ENCODE measurements at regions not wholly inside any gene's neighbourhood (a gene's known extent, or its start where the extent isn't known, plus 50 kb on each side); places are given as distances from the start of the nearest gene placed in this dataset.

DNA sequence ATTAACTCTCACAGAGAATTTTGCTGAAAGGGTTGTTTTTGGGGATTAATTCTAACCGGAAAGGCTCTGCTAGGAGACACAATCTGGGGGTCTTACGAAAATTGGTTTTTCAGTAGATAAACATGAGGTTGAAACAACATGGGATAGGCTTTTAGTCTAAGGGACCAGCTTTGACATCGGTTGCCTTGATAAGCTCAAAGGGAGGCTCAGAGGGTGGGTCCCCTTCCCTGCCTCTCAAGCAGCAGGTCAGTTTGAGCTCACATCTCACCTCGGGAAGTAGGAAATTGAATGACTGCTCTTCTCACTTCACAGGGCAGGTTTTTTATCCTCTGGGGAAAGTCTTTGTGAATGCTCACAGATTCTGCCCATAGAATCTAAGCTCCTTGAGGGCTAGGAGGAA lies 70.2 kb upstream of the KIRREL3 start:
- TF ChIP-seq, protein P1, sequence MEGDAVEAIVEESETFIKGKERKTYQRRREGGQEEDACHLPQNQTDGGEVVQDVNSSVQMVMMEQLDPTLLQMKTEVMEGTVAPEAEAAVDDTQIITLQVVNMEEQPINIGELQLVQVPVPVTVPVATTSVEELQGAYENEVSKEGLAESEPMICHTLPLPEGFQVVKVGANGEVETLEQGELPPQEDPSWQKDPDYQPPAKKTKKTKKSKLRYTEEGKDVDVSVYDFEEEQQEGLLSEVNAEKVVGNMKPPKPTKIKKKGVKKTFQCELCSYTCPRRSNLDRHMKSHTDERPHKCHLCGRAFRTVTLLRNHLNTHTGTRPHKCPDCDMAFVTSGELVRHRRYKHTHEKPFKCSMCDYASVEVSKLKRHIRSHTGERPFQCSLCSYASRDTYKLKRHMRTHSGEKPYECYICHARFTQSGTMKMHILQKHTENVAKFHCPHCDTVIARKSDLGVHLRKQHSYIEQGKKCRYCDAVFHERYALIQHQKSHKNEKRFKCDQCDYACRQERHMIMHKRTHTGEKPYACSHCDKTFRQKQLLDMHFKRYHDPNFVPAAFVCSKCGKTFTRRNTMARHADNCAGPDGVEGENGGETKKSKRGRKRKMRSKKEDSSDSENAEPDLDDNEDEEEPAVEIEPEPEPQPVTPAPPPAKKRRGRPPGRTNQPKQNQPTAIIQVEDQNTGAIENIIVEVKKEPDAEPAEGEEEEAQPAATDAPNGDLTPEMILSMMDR (IDR thresholded peaks at IDR 0.05): no peak
- ATAC-seq (ENCODE audit: insufficient number of reproducible peaks, low FRiP score, low read depth): no peak
- Histone ChIP-seq H3K27ac (no peak overlapping the region), H3K9me3 (no peaks in the 10 kb centered on the region), H3K27me3 (replicated peaks; ENCODE audit: insufficient read depth) (no peaks in the 10 kb centered on the region), H3K4me3 (no peak overlapping the region), H3K4me1 (ENCODE audit: control insufficient read depth in 1 of 2, low read depth in 2 of 2) (no peaks in the 10 kb centered on the region), H3K36me3 (no peaks in the 10 kb centered on the region)
- no peak for DNase-seq (ENCODE audit: low spot score)

DNA sequence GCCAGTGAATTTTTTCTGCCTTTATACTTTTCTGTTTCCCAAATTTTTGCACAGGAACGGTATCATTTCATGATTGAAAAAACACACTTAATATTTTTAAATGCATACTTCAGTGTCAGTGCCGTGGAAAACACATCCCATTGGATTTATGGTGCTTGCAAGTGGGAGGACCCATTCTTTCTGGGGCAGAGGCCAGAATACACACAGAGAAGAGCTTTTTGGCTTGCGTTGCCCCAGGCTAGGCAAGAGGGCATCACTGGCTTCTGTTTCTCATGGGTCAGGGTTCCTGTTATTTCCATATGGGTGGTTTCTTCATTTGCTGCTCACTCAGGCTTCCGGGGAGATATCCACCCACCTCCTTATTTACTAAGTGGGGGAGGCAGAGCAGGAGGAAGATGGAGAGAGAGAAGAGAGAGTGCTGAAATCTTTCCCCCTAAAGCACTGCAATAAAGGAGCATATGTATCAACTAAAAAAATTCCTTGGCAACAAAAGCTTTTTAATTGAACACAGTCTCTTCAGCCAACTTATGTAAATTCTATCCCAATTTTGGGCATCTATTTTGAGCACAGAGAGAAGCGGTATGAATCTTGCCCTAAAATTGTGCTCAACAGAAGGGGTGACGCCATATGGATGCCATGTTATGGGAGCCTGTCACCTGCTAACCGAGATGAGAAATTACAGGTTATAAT lies 66.0 kb upstream of the KIRREL3 start:
- ATAC-seq (ENCODE audit: insufficient number of reproducible peaks, low FRiP score, low read depth): no peak
- DNase-seq (ENCODE audit: low spot score): no peak

DNA sequence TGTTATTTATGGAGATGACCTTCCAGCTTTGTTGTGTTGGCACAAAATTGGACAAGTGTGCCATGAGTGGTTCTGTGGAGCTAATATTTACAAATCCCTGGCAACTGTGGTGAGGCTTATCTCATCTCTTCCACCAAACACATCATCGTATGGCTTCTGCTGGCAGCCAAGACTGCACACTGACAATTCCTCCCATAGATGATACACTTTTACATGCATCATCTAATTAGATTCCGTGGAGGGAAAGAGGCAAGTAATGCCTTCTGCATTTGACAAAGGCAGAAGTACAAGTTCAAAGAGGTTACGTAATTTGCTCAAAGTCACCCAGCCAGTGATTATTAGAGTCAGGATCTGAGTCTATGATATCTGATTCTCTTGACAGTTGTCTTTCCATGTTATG lies 62.7 kb upstream of the KIRREL3 start:
- Histone ChIP-seq H3K36me3 (no peaks in the 10 kb centered on the region), H3K27me3 (replicated peaks; ENCODE audit: insufficient read depth) (no peaks in the 10 kb centered on the region), H3K27ac (no peak overlapping the region), H3K4me3 (no peak overlapping the region), H3K4me1 (ENCODE audit: control insufficient read depth in 1 of 2, low read depth in 2 of 2) (no peaks in the 10 kb centered on the region), H3K9me3 (no peaks in the 10 kb centered on the region)
- no peak for DNase-seq (ENCODE audit: low spot score)
- no peak for ATAC-seq (ENCODE audit: insufficient number of reproducible peaks, low FRiP score, low read depth)
- TF ChIP-seq, protein P1 (IDR thresholded peaks at IDR 0.05): no peak

More for the DNA sequence above, 66.0 kb upstream of the KIRREL3 start:
- Histone ChIP-seq H3K27ac (no peak overlapping the region), H3K36me3 (no peaks in the 10 kb centered on the region), H3K4me1 (ENCODE audit: control insufficient read depth in 1 of 2, low read depth in 2 of 2) (no peaks in the 10 kb centered on the region), H3K9me3 (no peaks in the 10 kb centered on the region), H3K4me3 (no peak overlapping the region), H3K27me3 (replicated peaks; ENCODE audit: insufficient read depth) (no peaks in the 10 kb centered on the region)
- TF ChIP-seq, protein P1 (IDR thresholded peaks at IDR 0.05): no peak

GRCh38 chr11:127061947-127062346 lies 61.4 kb upstream of the KIRREL3 start:
- no peak for DNase-seq (ENCODE audit: low spot score)
- no peaks in the 10 kb centered on the region for H3K36me3 ChIP-seq
- ATAC-seq (ENCODE audit: insufficient number of reproducible peaks, low FRiP score, low read depth): no peak
- TF ChIP-seq, protein P1 (IDR thresholded peaks at IDR 0.05): no peak
- no peaks in the 10 kb centered on the region for H3K9me3 ChIP-seq
- H3K27me3 ChIP-seq (replicated peaks; ENCODE audit: insufficient read depth): no peaks in the 10 kb centered on the region
- H3K27ac ChIP-seq: no peak overlapping the region
- no peaks in the 10 kb centered on the region for H3K4me1 ChIP-seq (ENCODE audit: control insufficient read depth in 1 of 2, low read depth in 2 of 2)
- no peak overlapping the region for H3K4me3 ChIP-seq

DNA sequence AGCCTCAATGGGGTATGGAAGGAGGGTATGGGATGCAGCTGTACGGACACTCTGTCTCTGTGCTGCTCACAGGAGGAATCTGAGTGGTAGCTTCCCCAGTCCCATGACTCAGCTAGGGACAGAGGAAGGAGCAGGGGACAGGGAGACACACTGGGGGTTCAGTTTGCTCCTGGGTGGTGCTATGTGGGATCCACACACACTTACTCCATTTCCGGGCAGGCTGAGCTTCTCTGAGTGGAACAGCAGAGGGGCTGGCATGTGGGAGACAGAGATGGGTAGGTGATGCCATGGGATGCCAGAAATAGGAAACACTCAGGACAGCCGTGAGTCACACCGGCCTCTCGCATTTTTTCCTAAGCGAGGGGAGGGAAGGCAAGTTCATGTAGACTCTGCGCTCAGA lies 59.2 kb upstream of the KIRREL3 start:
- H3K27me3 ChIP-seq (replicated peaks; ENCODE audit: insufficient read depth): no peaks in the 10 kb centered on the region
- H3K36me3 ChIP-seq: no peaks in the 10 kb centered on the region
- H3K4me1 ChIP-seq (ENCODE audit: control insufficient read depth in 1 of 2, low read depth in 2 of 2): no peaks in the 10 kb centered on the region
- no peaks in the 10 kb centered on the region for H3K9me3 ChIP-seq
- TF ChIP-seq, protein P1 (IDR thresholded peaks at IDR 0.05): no peak
- H3K27ac ChIP-seq: no peak overlapping the region
- no peak overlapping the region for H3K4me3 ChIP-seq
- DNase-seq (ENCODE audit: low spot score) (no peak), ATAC-seq (ENCODE audit: insufficient number of reproducible peaks, low FRiP score, low read depth) (no peak)
